Activated effector memory CD4-positive, alpha-beta T cell treated with anti-CD3 and anti-CD28 coated beads, Interleukin-2, amount 50 U/mL, for 16 hours (primary cell): ENCODE measurements at regions not wholly inside any gene's neighbourhood (a gene's known extent, or its start where the extent isn't known, plus 50 kb on each side); places are given as distances from the start of the nearest gene placed in this dataset.
"Not testable (repeated sequence)": the region's sequence is repeated elsewhere in the genome, so short reads cannot be mapped to it uniquely, and the experiment has no call there.

Experiments used
- DNase-seq: peaks from one replicate; pipeline ENCODE4 v3.0.0-alpha.2; 2020

GRCh38 chr14:30162066-30162465 lies 234.4 kb upstream of the PRKD1 start:
- no peak for DNase-seq

DNA sequence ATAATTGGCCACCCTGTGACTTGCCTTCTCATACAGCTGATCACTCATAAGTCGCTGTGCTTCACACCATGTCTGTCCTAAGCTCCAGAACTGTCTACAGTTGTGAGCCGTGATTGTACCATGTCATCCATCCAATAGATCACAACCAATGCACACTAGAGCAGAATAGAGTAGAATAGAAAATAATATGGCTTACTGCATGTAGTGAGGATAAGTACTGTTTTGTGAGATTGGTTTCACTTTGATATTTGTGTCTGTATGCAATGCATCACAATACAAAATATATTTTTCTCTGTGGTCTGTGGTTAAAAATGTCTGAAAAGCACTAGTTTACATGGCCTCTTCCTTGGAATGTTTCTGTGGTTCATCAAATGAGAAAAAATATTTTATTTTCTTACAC lies 237.6 kb upstream of the PRKD1 start:
- DNase-seq = no peak

- DNase-seq = no peak
Observed at GRCh38 chr14:30177781-30178180, 250.1 kb upstream of the PRKD1 start.

DNA sequence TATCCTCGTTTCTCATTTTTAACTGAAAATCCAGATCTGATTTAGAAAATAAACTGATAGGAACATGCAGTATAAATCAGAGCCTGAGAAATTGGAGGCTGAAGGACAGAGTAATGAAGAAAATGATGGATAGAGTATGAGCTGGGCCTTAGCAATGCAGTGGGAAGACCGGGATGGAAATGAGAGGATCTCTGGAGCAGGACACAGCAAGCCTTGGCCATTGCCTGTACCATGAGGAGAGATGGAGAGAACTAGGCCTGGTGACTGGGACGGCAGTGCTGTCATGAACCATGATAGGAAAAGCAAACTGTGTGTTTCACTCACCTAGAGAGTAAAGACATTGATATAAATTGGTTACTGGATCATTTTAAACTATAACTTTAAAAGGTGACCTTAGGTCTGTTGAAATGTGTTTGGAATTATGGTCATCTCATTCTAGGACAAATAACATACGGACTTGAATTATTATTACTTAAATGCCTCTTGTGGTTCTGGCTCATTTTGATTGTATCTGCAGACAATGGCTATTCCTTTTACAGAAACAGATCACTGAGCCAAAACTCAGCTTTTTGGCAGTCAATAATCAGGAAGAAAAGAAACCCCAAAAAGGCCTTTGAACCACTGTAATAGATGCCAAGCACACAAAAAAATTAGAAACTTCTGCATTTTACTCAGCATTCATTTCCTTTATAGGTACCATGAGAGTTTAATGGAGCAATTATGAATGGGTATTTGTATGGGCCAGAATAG lies 251.9 kb upstream of the PRKD1 start:
- no peak for DNase-seq

GRCh38 chr14:30180219-30180618 lies 252.6 kb upstream of the PRKD1 start:
- no peak for DNase-seq

DNA sequence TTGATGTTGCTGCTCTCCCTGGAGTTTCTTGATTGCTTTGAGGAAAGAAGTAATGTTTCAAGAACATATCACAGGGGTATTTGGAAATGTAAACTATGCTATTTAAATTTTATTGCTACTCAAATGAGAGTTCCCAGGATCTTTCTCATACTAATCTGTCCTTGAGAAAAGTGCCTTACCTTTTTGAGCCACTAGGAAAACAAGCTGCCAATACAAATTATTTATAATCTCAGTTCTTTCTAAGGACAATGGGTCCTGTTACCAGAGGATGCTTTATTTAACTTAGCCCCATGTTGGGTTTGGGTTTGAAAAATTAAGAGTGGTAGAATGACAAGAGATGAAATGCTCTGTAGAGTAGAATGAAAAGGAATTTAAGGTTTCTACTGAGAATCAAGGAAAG lies 258.2 kb upstream of the PRKD1 start:
- DNase-seq = no peak

GRCh38 chr14:30191639-30192279 lies 264.1 kb upstream of the PRKD1 start:
- no peak for DNase-seq

GRCh38 chr14:30193101-30193500 lies 265.5 kb upstream of the PRKD1 start:
- no peak for DNase-seq

- DNase-seq = no peak
Observed at GRCh38 chr14:30193845-30194501, 266.3 kb upstream of the PRKD1 start.

GRCh38 chr14:30194741-30195148 lies 267.1 kb upstream of the PRKD1 start:
- DNase-seq = no peak

- no peak for DNase-seq
Observed at GRCh38 chr14:30195941-30196340, 268.3 kb upstream of the PRKD1 start.

DNA sequence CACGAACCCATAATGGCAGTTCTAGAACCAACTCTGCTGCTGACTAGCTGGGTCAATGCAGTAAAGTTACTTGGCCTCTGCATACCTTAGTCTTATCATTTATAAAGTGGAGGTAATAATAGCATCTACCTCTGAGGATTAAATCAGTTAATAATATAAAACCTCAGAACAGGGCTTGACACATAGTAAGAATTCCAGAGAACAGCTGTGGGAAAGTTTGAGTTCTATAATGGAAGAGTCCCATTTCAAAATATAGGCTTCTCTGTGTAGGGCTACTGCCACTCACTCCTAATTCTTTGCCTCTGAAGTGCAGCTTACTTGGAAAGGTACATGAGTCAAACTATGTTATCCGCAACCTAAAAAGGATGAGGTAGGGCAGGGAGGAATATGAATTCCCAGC lies 269.2 kb upstream of the PRKD1 start:
- no peak for DNase-seq

GRCh38 chr14:30198720-30199119 lies 271.1 kb upstream of the PRKD1 start:
- DNase-seq = not testable (repeated sequence)

- DNase-seq = no peak
Observed at GRCh38 chr14:30204431-30204980, 276.9 kb upstream of the PRKD1 start.

DNA sequence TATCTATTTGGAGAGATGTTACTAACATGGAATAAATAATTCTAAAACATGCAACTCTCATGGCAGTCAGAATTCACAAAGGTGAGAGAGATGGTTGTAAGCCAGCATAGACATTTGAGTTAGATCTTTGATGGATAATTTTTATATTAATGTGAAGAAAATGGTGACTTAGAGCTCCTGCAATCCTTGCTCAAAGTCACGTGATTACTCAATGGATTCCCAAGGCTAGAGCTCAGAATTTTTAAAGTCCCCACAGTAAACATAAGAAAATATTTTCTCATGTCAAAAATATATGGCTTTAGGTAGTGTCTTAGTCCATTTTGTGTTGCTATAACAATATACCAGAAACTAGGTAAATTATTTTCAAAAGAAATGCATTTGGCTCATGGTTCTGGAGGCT lies 281.5 kb upstream of the PRKD1 start:
- DNase-seq = no peak

- DNase-seq = no peak
Observed at GRCh38 chr14:30210630-30211029, 283.0 kb upstream of the PRKD1 start.

GRCh38 chr14:30211326-30211725 lies 283.7 kb upstream of the PRKD1 start:
- DNase-seq = no peak

DNA sequence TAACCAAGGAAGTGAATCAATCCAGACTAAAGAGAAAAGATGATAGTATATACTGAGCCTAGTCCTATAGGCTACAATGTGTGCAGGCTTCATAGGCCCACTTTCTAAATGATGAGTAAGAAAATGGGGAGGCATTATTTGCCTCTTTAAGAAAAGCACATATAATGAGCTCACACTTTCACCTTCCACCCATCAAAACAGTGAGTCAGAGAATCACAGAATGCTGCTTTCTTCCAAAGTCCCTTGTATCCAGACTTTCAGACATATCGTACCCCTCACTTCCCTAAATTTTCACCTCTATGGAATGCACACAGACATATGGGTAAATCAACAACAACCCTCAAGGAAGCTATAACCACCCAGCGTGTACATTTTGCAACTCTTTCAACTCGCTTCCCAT lies 286.4 kb upstream of the PRKD1 start:
- no peak for DNase-seq

DNA sequence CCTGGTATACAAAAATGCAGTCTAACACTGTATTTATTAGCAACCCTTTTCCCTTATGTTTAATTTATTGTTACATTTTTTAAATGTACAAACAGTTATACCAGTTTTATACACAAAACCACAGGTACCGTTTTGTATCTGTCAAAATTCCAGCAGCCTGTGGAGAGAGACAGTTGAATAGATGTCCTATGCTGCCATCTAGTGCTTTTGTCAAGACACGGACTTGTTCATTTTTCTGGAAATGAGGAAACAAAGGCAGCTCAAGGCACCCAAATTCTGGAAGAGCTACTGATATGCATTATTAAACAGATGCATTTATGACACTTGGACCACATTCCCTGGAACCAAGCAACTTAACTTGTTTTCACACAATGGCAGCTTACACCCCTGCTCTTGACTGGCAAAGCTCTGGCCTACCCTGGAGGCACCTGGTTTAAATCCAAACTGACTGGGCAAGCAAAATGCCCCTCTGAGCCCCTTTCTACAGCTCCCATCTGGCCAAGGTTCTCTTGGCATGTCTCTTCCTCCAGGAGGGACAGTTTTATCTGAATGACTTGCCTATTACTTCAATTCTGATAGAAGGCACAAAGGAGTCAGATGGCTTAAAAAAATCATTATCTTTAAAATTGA lies 286.9 kb upstream of the PRKD1 start:
- no peak for DNase-seq

- DNase-seq = no peak
Observed at GRCh38 chr14:30218907-30219306, 291.3 kb upstream of the PRKD1 start.

DNA sequence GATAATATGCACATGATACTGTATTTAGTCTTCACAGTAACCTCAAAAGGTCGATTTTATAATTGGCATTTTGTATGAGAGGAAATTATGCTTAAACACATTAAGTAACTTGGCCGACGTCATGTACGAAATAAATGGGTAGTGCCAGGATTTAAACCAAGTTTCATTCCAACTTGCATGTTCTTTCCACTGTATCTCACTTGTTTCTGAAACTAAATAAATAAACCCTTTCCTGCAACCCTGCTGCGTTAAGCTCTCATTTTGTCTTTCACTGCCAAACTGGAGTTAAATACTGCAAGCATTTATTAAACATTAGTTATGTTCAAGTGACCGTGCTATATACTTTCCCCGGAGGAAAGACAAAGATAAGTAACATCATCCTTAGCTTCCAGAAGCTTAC lies 293.9 kb upstream of the PRKD1 start:
- no peak for DNase-seq

GRCh38 chr14:30223385-30223785 lies 295.7 kb upstream of the PRKD1 start:
- no peak for DNase-seq

DNA sequence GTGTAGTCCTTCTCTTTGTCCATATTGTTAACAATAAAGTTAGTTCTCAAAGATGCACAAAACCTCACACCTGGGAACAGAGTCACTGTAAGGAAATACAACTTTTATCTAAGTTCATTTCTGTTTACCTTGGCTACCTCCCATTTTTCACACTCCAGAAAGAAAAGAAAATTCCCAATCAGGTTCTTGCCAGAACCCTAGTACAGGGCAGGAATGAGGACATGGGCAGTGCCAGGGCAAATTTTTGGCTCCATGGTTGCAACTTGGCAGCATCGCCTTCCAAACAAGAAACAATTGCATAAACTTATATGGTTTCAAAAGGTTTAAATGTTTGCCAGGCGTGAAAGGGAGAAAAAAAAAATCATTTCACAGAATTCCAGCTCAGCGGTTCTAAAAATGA lies 296.3 kb upstream of the PRKD1 start:
- no peak for DNase-seq

GRCh38 chr14:30225176-30225575 lies 297.5 kb upstream of the PRKD1 start:
- DNase-seq = no peak
